ENCODE measurements at regions not wholly inside any gene's neighbourhood (a gene's known extent, or its start where the extent isn't known, plus 50 kb on each side); places are given as distances from the start of the nearest gene placed in this dataset.
"Not testable (repeated sequence)": the region's sequence is repeated elsewhere in the genome, so short reads cannot be mapped to it uniquely, and the experiment has no call there.

- DNase-seq (ENCODE audit: low read depth) = no peak
Observed at GRCh38 chr9:96156171-96156974, 145.6 kb downstream of the HSD17B3 start.

- no peak for DNase-seq (ENCODE audit: low read depth)
Observed at GRCh38 chr9:96154081-96154480, 147.9 kb downstream of the HSD17B3 start.

GRCh38 chr9:96152550-96152949 is 149.4 kb downstream of the HSD17B3 start:
- no peak for DNase-seq (ENCODE audit: low read depth)

GRCh38 chr9:96150324-96151227 is 151.4 kb downstream of the HSD17B3 start:
- no peak for DNase-seq (ENCODE audit: low read depth)

- DNase-seq (ENCODE audit: low read depth) = no peak
Observed at GRCh38 chr9:96149533-96150280, 152.3 kb downstream of the HSD17B3 start.

GRCh38 chr9:96148634-96149532 is 153.1 kb downstream of the HSD17B3 start:
- DNase-seq (ENCODE audit: low read depth) = no peak

- DNase-seq (ENCODE audit: low read depth) = not testable (repeated sequence)
Observed at GRCh38 chr9:96147029-96147428, 154.9 kb downstream of the HSD17B3 start.

GRCh38 chr9:96141666-96142065 is 160.3 kb downstream of the HSD17B3 start:
- no peak for DNase-seq (ENCODE audit: low read depth)

- DNase-seq (ENCODE audit: low read depth) = no peak
Observed at GRCh38 chr9:96141128-96141474, 160.9 kb downstream of the HSD17B3 start.

- DNase-seq (ENCODE audit: low read depth) = no peak
Observed at GRCh38 chr9:96140296-96141127, 161.5 kb downstream of the HSD17B3 start.

GRCh38 chr9:96139592-96140295 is 162.2 kb downstream of the HSD17B3 start:
- no peak for DNase-seq (ENCODE audit: low read depth)

- no peak for DNase-seq (ENCODE audit: low read depth)
Observed at GRCh38 chr9:96138616-96139015, 163.4 kb downstream of the HSD17B3 start.

GRCh38 chr9:96137671-96138429 is 164.1 kb downstream of the HSD17B3 start:
- no peak for DNase-seq (ENCODE audit: low read depth)

- DNase-seq (ENCODE audit: low read depth) = no peak
Observed at GRCh38 chr9:96136992-96137670, 164.8 kb downstream of the HSD17B3 start.

- no peak for DNase-seq (ENCODE audit: low read depth)
Observed at GRCh38 chr9:96135753-96136290, 166.2 kb downstream of the HSD17B3 start.

- no peak for DNase-seq (ENCODE audit: low read depth)
Observed at GRCh38 chr9:96135076-96135752, 166.8 kb downstream of the HSD17B3 start.

GRCh38 chr9:96133321-96134021 is 168.5 kb downstream of the HSD17B3 start:
- DNase-seq (ENCODE audit: low read depth) = no peak
